HCT116 (cell line): ENCODE measurements at regions not wholly inside any gene's neighbourhood (a gene's known extent, or its start where the extent isn't known, plus 50 kb on each side); places are given as distances from the start of the nearest gene placed in this dataset.

Source experiments
- ATAC-seq: fragments of 200-7000 bp; cut with Tn5 transposase; 2 replicates; pipeline ENCODE4 v1.9.1; 2020; ENCODE audit warnings: mild to moderate bottlenecking, moderate library complexity
- BruUV-seq: library from RNA; stranded (reverse); fragments of 400-500 nt; replicated peaks from 2 replicates; lab custom pipeline; 2021; lab: Mats Ljungman, UMichigan
- CTCF ChIA-PET: fragments of 300-600 bp; sonication (Branson Sonifier 250); formaldehyde crosslinking; loops from one replicate; lab custom pipeline; 2021; ENCODE audit warnings: antibody characterized with exemption; lab: Charles Lee
- POLR2A ChIA-PET: fragments of 300-600, 350-600 bp; sonication (Branson Sonifier 250); formaldehyde crosslinking; loops from one replicate; lab custom pipeline; 2021; ENCODE audit warnings: antibody characterized with exemption; lab: Charles Lee
- RAD21 ChIA-PET, 2 experiments: fragments of 300-600 bp; sonication (Branson Sonifier 250); formaldehyde crosslinking; loops; one replicate each; lab custom pipeline; 2023; ENCODE audit warnings: low total read pairs in 2 of 2; ENCODE audit not compliant: uncharacterized antibody in 2 of 2, unreplicated experiment in 2 of 2, low non-redundant PET in 1 of 2; lab: Charles Lee
- DNase-seq: peaks from one replicate; pipeline ENCODE4 v3.0.0-alpha.2; 2010; ENCODE audit warnings: low read depth, low spot score
- H2AFZ ChIP-seq: fragments of 200-600 bp; shearing (Covaris generic), sonication (generic); 2 replicates; pipeline ENCODE4 v1.6.1; 2017; ENCODE audit warnings: low read depth, mixed run types, mixed read lengths, antibody characterized with exemption, low read length; ENCODE audit not compliant: poor library complexity, severe bottlenecking
- H3K27ac ChIP-seq: 2 replicates; pipeline ENCODE4 v1.5.1; 2012; ENCODE audit warnings: low read depth, low read length
- H3K27me3 ChIP-seq: fragments of 200-600 bp; sonication (generic); 2 replicates; pipeline ENCODE4 v1.6.1; 2016; ENCODE audit warnings: mixed run types, low read length, mixed read lengths; ENCODE audit not compliant: insufficient read depth
- H3K36me3 ChIP-seq, 2 experiments: fragments of 200-500 bp in 1 of 2; fragments of 200-600 bp in 1 of 2; sonication (Bioruptor generic) in 1 of 2; sonication (generic) in 1 of 2; 2 replicates each; pipeline versions ENCODE4 v1.5.1 to v1.6.1; 2014 to 2016; ENCODE audit warnings: low read length in 2 of 2, inconsistent platforms in 1 of 2, mixed read lengths in 1 of 2, mixed run types in 1 of 2; ENCODE audit not compliant: insufficient read depth in 2 of 2, control insufficient read depth in 1 of 2
- H3K4me1 ChIP-seq, 2 experiments: fragments of 200-600 bp in 1 of 2; sonication (generic) in 1 of 2; 2 replicates each; pipeline versions ENCODE4 v1.5.1 to v1.6.1; 2012 to 2017; ENCODE audit warnings: low read length in 2 of 2, inconsistent platforms in 1 of 2, mild to moderate bottlenecking in 1 of 2, mixed read lengths in 1 of 2, mixed run types in 1 of 2, moderate library complexity in 1 of 2; ENCODE audit not compliant: insufficient read depth in 2 of 2, control insufficient read depth in 1 of 2
- H3K4me2 ChIP-seq: fragments of 200-600 bp; sonication (generic); 2 replicates; pipeline ENCODE4 v1.6.1; 2017; ENCODE audit warnings: mixed run types, low read length, mixed read lengths
- H3K4me3 ChIP-seq, 2 experiments: fragments of 200-600 bp in 1 of 2; sonication (generic) in 1 of 2; replicated peaks in 1 of 2; 2 replicates each; pipeline ENCODE4 v1.5.1; 2011 to 2016; ENCODE audit warnings: low read length in 2 of 2, control low read depth in 1 of 2, low read depth in 1 of 2, mild to moderate bottlenecking in 1 of 2, mixed read lengths in 1 of 2, mixed run types in 1 of 2
- H3K79me2 ChIP-seq: fragments of 200-600 bp; sonication (generic); 2 replicates; pipeline ENCODE4 v1.6.1; 2017; ENCODE audit warnings: mild to moderate bottlenecking, mixed run types, low read length, moderate library complexity, mixed read lengths; ENCODE audit not compliant: insufficient read depth
- H3K9ac ChIP-seq: fragments of 200-600 bp; sonication (generic); 2 replicates; pipeline ENCODE4 v1.6.1; 2016; ENCODE audit warnings: low read length, mixed read lengths
- H3K9me2 ChIP-seq: fragments of 200-600 bp; sonication (generic), shearing (Covaris generic); 2 replicates; pipeline ENCODE4 v1.6.1; 2017; ENCODE audit warnings: mixed run types, mild to moderate bottlenecking, moderate library complexity; ENCODE audit not compliant: insufficient read depth
- H3K9me3 ChIP-seq, 2 experiments: fragments of 200-500 bp in 1 of 2; fragments of 200-600 bp in 1 of 2; sonication (Bioruptor generic) in 1 of 2; sonication (generic) in 1 of 2; 2 replicates each; pipeline ENCODE4 v1.6.1; 2014 to 2017; ENCODE audit warnings: low read length in 2 of 2, mixed read lengths in 2 of 2, inconsistent platforms in 1 of 2, low read depth in 1 of 2, mild to moderate bottlenecking in 1 of 2, mixed run types in 1 of 2, moderate library complexity in 1 of 2; ENCODE audit not compliant: control insufficient read depth in 1 of 2, insufficient read depth in 1 of 2
- H4K20me1 ChIP-seq: fragments of 200-600 bp; sonication (generic), shearing (Covaris generic); 2 replicates; pipeline ENCODE4 v1.6.1; 2017; ENCODE audit warnings: mixed run types, mild to moderate bottlenecking, moderate library complexity; ENCODE audit not compliant: insufficient read depth
- ATF3 ChIP-seq: IDR thresholded peaks from 2 replicates; pipeline ENCODE4 v1.6.1; 2012
- CBX3 ChIP-seq: IDR thresholded peaks from 2 replicates; pipeline ENCODE4 v1.6.1; 2012; ENCODE audit warnings: low read depth
- CEBPB ChIP-seq: IDR thresholded peaks from 2 replicates; pipeline ENCODE4 v1.6.1; 2012; ENCODE audit warnings: low read depth
- CTCF ChIP-seq, 3 experiments: fragments of 200-600 bp in 1 of 3; sonication (generic) in 1 of 3; IDR thresholded peaks in 2 of 3; conservative IDR thresholded peaks in 1 of 3; 2 replicates each; pipeline ENCODE4 v1.5.1; 2012 to 2017; ENCODE audit warnings: low read depth in 2 of 3, low read length in 2 of 3, antibody characterized with exemption in 1 of 3, borderline replicate concordance in 1 of 3, control low read depth in 1 of 3, mild to moderate bottlenecking in 1 of 3, mixed read lengths in 1 of 3, mixed run types in 1 of 3, moderate library complexity in 1 of 3; ENCODE audit not compliant: insufficient read depth in 1 of 3
- ELF1 ChIP-seq: IDR thresholded peaks from 2 replicates; pipeline ENCODE4 v1.6.1; 2012; ENCODE audit warnings: low read depth, borderline replicate concordance
- EZH2phosphoT487 ChIP-seq: fragments of 200-600 bp; IDR thresholded peaks from 2 replicates; pipeline ENCODE4 v1.6.1; 2018; ENCODE audit warnings: antibody characterized with exemption, borderline replicate concordance
- FOSL1 ChIP-seq: IDR thresholded peaks from 2 replicates; pipeline ENCODE4 v1.6.1; 2012; ENCODE audit warnings: low read depth
- JUND ChIP-seq: IDR thresholded peaks from 2 replicates; pipeline ENCODE4 v1.6.1; 2012
- POLR2AphosphoS5 ChIP-seq: IDR thresholded peaks from 2 replicates; pipeline ENCODE4 v1.6.1; 2011; ENCODE audit warnings: mild to moderate bottlenecking, low read depth, low read length, moderate library complexity
- RAD21 ChIP-seq: IDR thresholded peaks from 2 replicates; pipeline ENCODE4 v1.6.1; 2012; ENCODE audit warnings: low read depth, mild to moderate bottlenecking
- REST ChIP-seq: IDR thresholded peaks from 2 replicates; pipeline ENCODE4 v1.6.1; 2012; ENCODE audit warnings: low read depth
- SIN3A ChIP-seq: IDR thresholded peaks from 2 replicates; pipeline ENCODE4 v1.6.1; 2012; ENCODE audit warnings: low read depth
- TCF7L2 ChIP-seq: IDR thresholded peaks from 2 replicates; pipeline ENCODE4 v1.7.0; 2011; ENCODE audit warnings: borderline replicate concordance, inconsistent platforms; ENCODE audit not compliant: insufficient read depth, insufficient read length; ENCODE audit errors: extremely low read depth
- ZBTB33 ChIP-seq: IDR thresholded peaks from 2 replicates; pipeline ENCODE4 v1.6.1; 2011; ENCODE audit warnings: mild to moderate bottlenecking, low read length, moderate library complexity; ENCODE audit not compliant: insufficient replicate concordance; ENCODE audit errors: extremely low read depth
- ZFX ChIP-seq: fragments of 450-650 bp; IDR thresholded peaks from 2 replicates; pipeline ENCODE4 v1.6.1; 2017
- ZNF274 ChIP-seq: fragments of 200-500 bp; sonication (Bioruptor generic); IDR thresholded peaks from 2 replicates; pipeline ENCODE4 v1.6.1; 2014; ENCODE audit warnings: mild to moderate bottlenecking, low read depth, low read length, inconsistent platforms
- intact Hi-C: fragments of 100-400 bp; cut with micrococcal nuclease; formaldehyde crosslinking; loops from 2 replicates; pipeline ENCODE4 v1.10.0; 2022

- ChIA-PET POLR2A (no interaction called here), CTCF (no interaction called here), RAD21 (no interaction called here)
- Histone ChIP-seq H4K20me1 (no peaks in the 10 kb centered on the region), H3K9ac (no peak overlapping the region), H3K4me2 (no peak overlapping the region), H3K9me3 (no peaks in the 10 kb centered on the region), H3K79me2 (no peaks in the 10 kb centered on the region), H3K27ac (no peak overlapping the region), H3K27me3 (no peaks in the 10 kb centered on the region), H2AFZ (no peak overlapping the region), H3K4me1 (no peaks in the 10 kb centered on the region), H3K36me3 (no peaks in the 10 kb centered on the region), H3K9me2 (no peaks in the 10 kb centered on the region), H3K4me3 (no peak overlapping the region)
- BruUV-seq = no TSS peak
- TF ChIP-seq ELF1 (no peak), ZFX (no peak), EZH2phosphoT487 (no peak), CEBPB (no peak), ATF3 (no peak), POLR2AphosphoS5 (no peak), TCF7L2 (no peak), CTCF (IDR thresholded peaks at IDR 0.05 in 2 of 3, conservative IDR thresholded peaks at IDR 0.05 in 1 of 3; ENCODE audit: borderline replicate concordance in 1 of 3, insufficient read depth in 1 of 3, low read depth in 2 of 3, low read length in 2 of 3) (no peak), CBX3 (no peak), REST (no peak), SIN3A (no peak), FOSL1 (no peak), ZBTB33 (no peak), JUND (no peak), RAD21 (no peak), ZNF274 (no peak)
- DNase-seq (no peak), ATAC-seq (no peak)
- intact Hi-C loops = no loop called here
Measured at GRCh38 chr4:18421519-18421918, 400.0 kb upstream of the LCORL start.
